Neuron (in vitro differentiated cells): ENCODE measurements at regions not wholly inside any gene's neighbourhood (a gene's known extent, or its start where the extent isn't known, plus 50 kb on each side); places are given as distances from the start of the nearest gene placed in this dataset.
"Not testable (repeated sequence)": the region's sequence is repeated elsewhere in the genome, so short reads cannot be mapped to it uniquely, and the experiment has no call there.

Source experiments
- H2AFZ ChIP-seq: one replicate; pipeline ENCODE4 v1.6.1; 2013; ENCODE audit warnings: low read depth, mild to moderate bottlenecking, inconsistent platforms, low read length, moderate library complexity
- H3K27me3 ChIP-seq: one replicate; pipeline ENCODE4 v1.6.1; 2013; ENCODE audit warnings: low read length; ENCODE audit not compliant: insufficient read depth
- H3K36me3 ChIP-seq: one replicate; pipeline ENCODE4 v1.6.1; 2013; ENCODE audit warnings: low read length; ENCODE audit not compliant: insufficient read depth
- H3K4me1 ChIP-seq: one replicate; pipeline ENCODE4 v1.6.1; 2013; ENCODE audit warnings: low read length; ENCODE audit not compliant: insufficient read depth
- H3K4me3 ChIP-seq: 2 replicates; pipeline ENCODE4 v1.5.1; 2013; ENCODE audit warnings: mild to moderate bottlenecking, low read length, moderate library complexity
- H3K9me3 ChIP-seq: one replicate; pipeline ENCODE4 v1.6.1; 2013; ENCODE audit warnings: low read length

GRCh38 chr10:3376631-3377030, 204.0 kb upstream of the PITRM1 start:
- H3K4me1 ChIP-seq: no peaks in the 10 kb centered on the region
- H2AFZ ChIP-seq: no peak overlapping the region
- peaks cover 2% of the 10 kb centered on the region for H3K9me3 ChIP-seq
- no peak overlapping the region for H3K4me3 ChIP-seq
- no peaks in the 10 kb centered on the region for H3K27me3 ChIP-seq
- H3K36me3 ChIP-seq: no peaks in the 10 kb centered on the region

- no peaks in the 10 kb centered on the region for H3K27me3 ChIP-seq
- H3K4me1 ChIP-seq: no peaks in the 10 kb centered on the region
- no peak overlapping the region for H2AFZ ChIP-seq
- H3K36me3 ChIP-seq: no peaks in the 10 kb centered on the region
- peaks cover 2% of the 10 kb centered on the region for H3K9me3 ChIP-seq
- H3K4me3 ChIP-seq: no peak overlapping the region
These were observed 202.9 kb upstream of the PITRM1 start for GRCh38 chr10:3375505-3375904.

- Histone ChIP-seq H3K36me3 (no peaks in the 10 kb centered on the region), H3K27me3 (no peaks in the 10 kb centered on the region), H3K4me1 (no peaks in the 10 kb centered on the region), H2AFZ (no peak overlapping the region), H3K9me3 (peaks cover 2% of the 10 kb centered on the region), H3K4me3 (no peak overlapping the region)
These were observed 202.3 kb upstream of the PITRM1 start for GRCh38 chr10:3374914-3375313.

- not testable (repeated sequence) for H2AFZ ChIP-seq, H3K27me3 ChIP-seq, H3K4me1 ChIP-seq
These were observed 200.9 kb upstream of the PITRM1 start for GRCh38 chr10:3373374-3374027.

GRCh38 chr10:3372281-3372680, 199.7 kb upstream of the PITRM1 start:
- no peaks in the 10 kb centered on the region for H3K36me3 ChIP-seq
- no peaks in the 10 kb centered on the region for H3K27me3 ChIP-seq
- no peak overlapping the region for H2AFZ ChIP-seq
- no peaks in the 10 kb centered on the region for H3K9me3 ChIP-seq
- no peaks in the 10 kb centered on the region for H3K4me1 ChIP-seq
- no peak overlapping the region for H3K4me3 ChIP-seq

More at GRCh38 chr10:3373374-3374027, 200.9 kb upstream of the PITRM1 start:
- H3K4me3 ChIP-seq, H3K36me3 ChIP-seq, H3K9me3 ChIP-seq: not testable (repeated sequence)

GRCh38 chr10:3371624-3372023, 199.0 kb upstream of the PITRM1 start:
- H3K4me3 ChIP-seq: not testable (repeated sequence)

GRCh38 chr10:3366735-3367405, 194.3 kb upstream of the PITRM1 start:
- no peaks in the 10 kb centered on the region for H3K36me3 ChIP-seq
- H3K27me3 ChIP-seq: no peaks in the 10 kb centered on the region
- H3K9me3 ChIP-seq: no peaks in the 10 kb centered on the region
- no peak overlapping the region for H2AFZ ChIP-seq
- H3K4me3 ChIP-seq: no peak overlapping the region
- no peaks in the 10 kb centered on the region for H3K4me1 ChIP-seq

More at GRCh38 chr10:3371624-3372023, 199.0 kb upstream of the PITRM1 start:
- not testable (repeated sequence) for H3K4me1 ChIP-seq, H2AFZ ChIP-seq, H3K9me3 ChIP-seq, H3K27me3 ChIP-seq, H3K36me3 ChIP-seq

GRCh38 chr10:3366043-3366442, 193.5 kb upstream of the PITRM1 start:
- Histone ChIP-seq H3K9me3 (no peaks in the 10 kb centered on the region), H3K4me3 (no peak overlapping the region), H3K36me3 (no peaks in the 10 kb centered on the region), H2AFZ (no peak overlapping the region), H3K4me1 (no peaks in the 10 kb centered on the region), H3K27me3 (no peaks in the 10 kb centered on the region)

- H3K27me3 ChIP-seq: no peaks in the 10 kb centered on the region
- H3K4me3 ChIP-seq: no peak overlapping the region
- no peaks in the 10 kb centered on the region for H3K4me1 ChIP-seq
- no peaks in the 10 kb centered on the region for H3K36me3 ChIP-seq
- no peak overlapping the region for H2AFZ ChIP-seq
- no peaks in the 10 kb centered on the region for H3K9me3 ChIP-seq
These were observed 193.0 kb upstream of the PITRM1 start for GRCh38 chr10:3365630-3366029.

GRCh38 chr10:3364768-3365480, 192.3 kb upstream of the PITRM1 start:
- H3K9me3 ChIP-seq: peaks cover 4% of the 10 kb centered on the region
- H3K4me1 ChIP-seq: no peaks in the 10 kb centered on the region
- no peaks in the 10 kb centered on the region for H3K27me3 ChIP-seq
- no peak overlapping the region for H3K4me3 ChIP-seq
- no peak overlapping the region for H2AFZ ChIP-seq
- H3K36me3 ChIP-seq: no peaks in the 10 kb centered on the region

GRCh38 chr10:3363311-3364045, 190.9 kb upstream of the PITRM1 start:
- peaks cover 4% of the 10 kb centered on the region for H3K9me3 ChIP-seq
- no peaks in the 10 kb centered on the region for H3K27me3 ChIP-seq
- H3K4me1 ChIP-seq: no peaks in the 10 kb centered on the region
- no peak overlapping the region for H3K4me3 ChIP-seq
- no peaks in the 10 kb centered on the region for H3K36me3 ChIP-seq
- no peak overlapping the region for H2AFZ ChIP-seq

- Histone ChIP-seq H3K4me1 (no peaks in the 10 kb centered on the region), H2AFZ (no peak overlapping the region), H3K4me3 (no peak overlapping the region), H3K27me3 (no peaks in the 10 kb centered on the region), H3K9me3 (peaks cover 4% of the 10 kb centered on the region), H3K36me3 (no peaks in the 10 kb centered on the region)
These were observed 189.8 kb upstream of the PITRM1 start for GRCh38 chr10:3362394-3362793.

GRCh38 chr10:3361640-3362039, 189.1 kb upstream of the PITRM1 start:
- Histone ChIP-seq H3K4me3 (no peak overlapping the region), H3K4me1 (no peaks in the 10 kb centered on the region), H2AFZ (no peak overlapping the region), H3K27me3 (no peaks in the 10 kb centered on the region), H3K9me3 (peaks cover 4% of the 10 kb centered on the region), H3K36me3 (no peaks in the 10 kb centered on the region)
